Heart left ventricle (tissue), 13 donors: ENCODE measurements at regions not wholly inside any gene's neighbourhood (a gene's known extent, or its start where the extent isn't known, plus 50 kb on each side); places are given as distances from the start of the nearest gene placed in this dataset.

Experiments
- POLR2A ChIP-seq, 2 donors: fragments of 450-650 bp; IDR thresholded peaks; one replicate each; pipeline ENCODE4 v1.6.1; 2017; ENCODE audit warnings: antibody characterized with exemption in 2 of 2, mild to moderate bottlenecking in 2 of 2, moderate library complexity in 2 of 2
- TF ChIP-seq, protein P1 (sequence below), 12 donors: fragments of 200-600 bp; sonication (generic) in 4 of 12; IDR thresholded peaks; one replicate each; pipeline versions ENCODE4 v1.5.0 to v1.8.0; 2018 to 2022; ENCODE audit warnings: antibody characterized with exemption in 12 of 12, mild to moderate bottlenecking in 5 of 12
- donor health status: ischemic (EF 13 %, LVEDD 7.1; RV severe dilation, severe dysfunction).
- donor health status: DM: no; HTN: yes; CAD: no.
- donor health status: DM: no; HTN: no; CAD: no.
- donor health status: ischemic (EF 25% LVEDD 6.9; RV normal size, moderate dysfunction).
- donor health status: ischemic (EF 25% LVEDD 5.7; RV mildly dilated, moderate dysfunction).
- donor health status: ischemic (EF 35%, LVEDD 5.7; RV mildly dilated, moderate dysfunction).
- donor health status: nonischemic (EF 11% LVEDD 7.7; RV severe dilation, severe dysfunction).
- donor health status: DM: yes; HTN: yes; CAD: no.
- donor health status: PGD.
- donor health status: ischemic (EF 29% LVEDD 5.4; RV normal size, mild dysfunction).
- donor health status: nonischemic (EF 23%, LVEDD 6.1; RV moderate dilation, normal function).

DNA sequence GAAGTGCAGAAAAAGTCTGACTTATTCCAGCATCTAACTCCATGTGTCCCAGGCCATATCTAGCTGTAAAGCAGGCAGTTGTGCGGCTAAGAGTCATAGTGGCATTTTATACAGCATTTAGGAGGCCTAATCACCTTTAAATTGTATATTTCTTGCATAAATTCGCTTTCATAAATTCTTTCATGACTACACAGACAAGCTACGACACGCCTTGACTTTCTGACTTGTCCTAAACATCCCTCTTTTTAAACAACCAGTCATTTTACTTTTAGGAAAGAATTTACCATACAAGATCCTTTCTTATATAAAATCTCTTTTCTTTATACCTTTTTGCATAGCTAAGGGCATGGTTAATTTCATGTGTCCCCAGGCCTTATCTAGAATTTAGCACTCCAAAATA lies 81.7 kb upstream of the THBS2 start:
- TF ChIP-seq, protein P1, sequence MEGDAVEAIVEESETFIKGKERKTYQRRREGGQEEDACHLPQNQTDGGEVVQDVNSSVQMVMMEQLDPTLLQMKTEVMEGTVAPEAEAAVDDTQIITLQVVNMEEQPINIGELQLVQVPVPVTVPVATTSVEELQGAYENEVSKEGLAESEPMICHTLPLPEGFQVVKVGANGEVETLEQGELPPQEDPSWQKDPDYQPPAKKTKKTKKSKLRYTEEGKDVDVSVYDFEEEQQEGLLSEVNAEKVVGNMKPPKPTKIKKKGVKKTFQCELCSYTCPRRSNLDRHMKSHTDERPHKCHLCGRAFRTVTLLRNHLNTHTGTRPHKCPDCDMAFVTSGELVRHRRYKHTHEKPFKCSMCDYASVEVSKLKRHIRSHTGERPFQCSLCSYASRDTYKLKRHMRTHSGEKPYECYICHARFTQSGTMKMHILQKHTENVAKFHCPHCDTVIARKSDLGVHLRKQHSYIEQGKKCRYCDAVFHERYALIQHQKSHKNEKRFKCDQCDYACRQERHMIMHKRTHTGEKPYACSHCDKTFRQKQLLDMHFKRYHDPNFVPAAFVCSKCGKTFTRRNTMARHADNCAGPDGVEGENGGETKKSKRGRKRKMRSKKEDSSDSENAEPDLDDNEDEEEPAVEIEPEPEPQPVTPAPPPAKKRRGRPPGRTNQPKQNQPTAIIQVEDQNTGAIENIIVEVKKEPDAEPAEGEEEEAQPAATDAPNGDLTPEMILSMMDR (IDR thresholded peaks at IDR 0.05), result no peak
- no peak for TF ChIP-seq POLR2A (IDR thresholded peaks at IDR 0.05)
